DMS 273 treated with DMSO at 0.1 percent for 48 hours (cell line): ENCODE measurements at regions not wholly inside any gene's neighbourhood (a gene's known extent, or its start where the extent isn't known, plus 50 kb on each side); places are given as distances from the start of the nearest gene placed in this dataset.
"Not testable (repeated sequence)": the region's sequence is repeated elsewhere in the genome, so short reads cannot be mapped to it uniquely, and the experiment has no call there.

Source experiments
- DNase-seq: peaks from one replicate; lab custom pipeline; 2025; lab: John Stamatoyannopoulos, UW

DNA sequence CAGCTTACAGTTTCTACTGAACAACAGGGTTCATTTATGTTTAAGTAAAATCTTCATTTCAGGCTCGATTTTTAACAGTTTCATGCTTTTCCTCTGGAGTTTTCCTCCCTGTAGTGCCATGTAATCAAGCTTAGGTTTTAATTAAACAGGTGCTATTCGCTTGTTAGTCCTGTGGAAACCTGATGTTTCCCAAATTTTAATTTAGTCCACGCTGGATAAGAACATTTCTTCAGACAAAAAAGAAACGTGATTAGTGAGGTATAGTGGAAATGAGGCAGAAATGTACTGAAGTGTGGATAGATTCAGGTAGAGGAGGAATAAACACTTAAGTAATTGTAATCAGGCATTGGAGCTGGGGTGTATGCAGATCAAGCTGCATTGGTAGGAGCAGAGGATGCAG, 1217.5 kb downstream of the AACS start:
- DNase-seq, result no peak

DNA sequence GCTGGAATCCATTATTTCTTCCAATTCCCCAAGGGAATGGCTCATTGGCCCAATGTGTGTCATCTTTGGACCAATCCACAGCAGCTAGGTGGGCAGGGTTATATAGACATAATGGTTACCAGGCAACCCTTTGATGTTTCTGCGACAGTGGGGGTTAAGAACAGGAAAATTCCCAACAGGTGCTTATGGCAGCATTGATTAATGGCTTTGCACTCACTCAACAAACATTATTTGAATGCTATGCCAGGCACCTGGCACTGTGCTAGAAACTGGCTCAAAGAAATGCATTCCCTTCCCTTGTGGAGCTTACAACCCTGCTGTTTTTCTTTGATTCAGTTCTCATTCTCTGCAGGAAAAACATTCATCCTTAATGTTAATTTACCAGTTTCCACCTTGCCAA, 1221.0 kb downstream of the AACS start:
- no peak for DNase-seq

DNA sequence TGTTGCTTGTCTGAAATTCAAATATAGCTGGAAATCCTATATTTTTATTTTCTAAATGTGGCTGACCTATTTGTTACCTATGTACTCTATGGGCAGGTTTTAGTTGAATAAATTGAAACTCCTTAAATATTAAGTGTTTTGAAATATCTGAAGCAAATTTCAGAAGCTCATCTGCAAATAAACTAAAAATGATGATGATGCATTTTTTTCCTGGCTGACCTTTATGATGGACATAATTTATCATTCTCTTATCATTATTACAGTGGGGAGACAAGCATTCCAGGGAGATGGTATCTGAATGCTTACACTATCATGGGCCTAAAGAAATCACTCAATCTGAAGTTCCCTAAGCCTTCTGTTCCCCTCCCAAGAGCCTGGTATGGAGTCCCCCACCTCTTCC, 1225.2 kb downstream of the AACS start:
- no peak for DNase-seq

DNA sequence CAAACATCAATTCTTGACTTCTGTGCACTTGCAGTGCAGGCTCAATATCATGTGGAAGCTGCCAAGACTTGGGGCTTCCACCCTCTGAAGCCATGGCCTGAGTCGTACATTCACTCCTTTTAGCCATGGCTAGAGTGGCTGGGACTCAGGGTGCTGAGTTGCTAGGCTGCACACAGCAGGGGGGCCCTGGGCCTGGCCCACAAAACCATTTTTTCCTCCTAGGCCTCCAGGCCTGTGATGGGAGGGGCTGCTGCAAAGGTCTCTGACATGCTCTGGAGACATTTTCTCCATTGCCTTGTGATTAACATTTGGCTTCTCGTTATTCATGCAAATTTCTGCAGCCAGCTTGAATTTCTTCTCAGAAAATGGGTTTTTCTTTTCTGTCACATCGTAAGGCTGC, 1226.8 kb downstream of the AACS start:
- DNase-seq, result not testable (repeated sequence)

DNA sequence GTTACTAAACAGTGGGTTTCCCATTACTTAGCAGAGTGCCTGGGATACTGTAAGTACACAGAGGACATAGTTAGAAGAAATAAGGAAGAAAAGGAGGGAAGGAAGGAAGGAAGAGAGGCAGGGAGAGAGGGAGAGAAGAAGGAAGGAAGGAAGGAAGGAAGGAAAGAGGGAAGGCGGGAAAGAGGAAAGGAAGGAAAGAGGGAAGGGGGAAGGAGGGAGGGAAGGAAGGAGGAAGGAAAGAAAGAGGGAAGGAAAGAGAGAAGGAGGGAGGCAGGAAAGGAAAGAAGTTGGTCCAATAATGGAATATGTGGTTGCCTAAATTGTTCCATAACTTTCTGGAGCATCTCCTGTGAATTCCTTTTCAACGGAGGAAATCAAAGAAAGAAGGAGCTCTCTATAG, 1230.4 kb downstream of the AACS start:
- no peak for DNase-seq

DNA sequence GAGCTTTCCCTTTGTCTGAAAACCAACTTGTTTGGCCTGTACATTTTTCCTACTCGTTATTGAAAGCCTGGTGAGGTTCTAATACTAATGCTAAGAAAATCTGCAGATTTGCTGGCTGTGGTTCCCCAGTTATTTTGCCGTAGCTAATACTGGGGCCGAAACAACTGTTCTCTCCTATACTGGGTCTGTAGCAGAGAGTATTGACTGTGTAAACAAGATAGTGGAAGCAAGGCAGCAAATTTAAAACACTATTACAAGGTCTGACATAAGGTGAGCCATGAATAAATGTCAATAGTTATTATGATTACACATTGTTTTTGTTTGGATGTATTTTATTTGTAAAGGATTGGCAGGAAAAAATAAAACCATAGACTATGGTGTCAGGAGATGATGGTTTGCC, 1244.0 kb downstream of the AACS start:
- no peak for DNase-seq

DNA sequence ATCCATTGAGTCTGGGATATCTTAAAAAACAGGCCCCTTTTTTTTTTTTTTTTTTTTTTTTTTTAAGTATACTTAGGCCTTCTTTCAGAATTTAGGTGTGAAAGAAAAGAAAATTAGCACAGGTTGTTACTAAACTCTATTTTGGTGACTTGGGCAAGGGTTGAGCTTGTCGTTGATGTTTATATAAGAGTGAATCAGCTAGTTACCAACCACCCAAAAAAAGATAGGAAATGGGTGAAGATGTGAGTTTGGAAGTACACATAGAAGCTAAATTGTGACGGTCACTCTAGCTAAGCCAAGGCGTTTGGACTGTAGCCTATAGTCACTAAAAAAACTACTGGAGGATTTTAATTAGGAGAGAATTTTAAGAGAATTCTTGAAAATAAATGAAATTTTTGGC, 1247.2 kb downstream of the AACS start:
- DNase-seq, result no peak

DNA sequence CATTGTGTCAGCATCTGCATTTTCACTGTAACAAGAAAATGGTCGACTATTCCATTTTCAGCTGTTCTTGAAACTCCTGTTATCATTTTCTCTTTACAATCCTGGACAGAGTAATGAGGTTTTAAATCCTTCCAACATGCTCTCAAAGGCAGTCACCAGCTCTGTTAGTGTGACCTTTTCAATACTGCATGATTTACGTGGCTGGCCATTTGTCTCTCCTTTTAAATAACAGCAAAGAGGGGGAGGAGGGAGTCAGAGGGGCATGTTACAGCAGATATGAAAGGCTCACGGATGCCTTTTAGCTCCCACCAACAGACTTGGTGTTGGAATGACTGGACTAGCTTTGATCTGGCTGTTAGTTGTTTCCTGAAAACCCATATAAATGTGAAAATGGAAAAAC, 1251.2 kb downstream of the AACS start:
- no peak for DNase-seq

DNA sequence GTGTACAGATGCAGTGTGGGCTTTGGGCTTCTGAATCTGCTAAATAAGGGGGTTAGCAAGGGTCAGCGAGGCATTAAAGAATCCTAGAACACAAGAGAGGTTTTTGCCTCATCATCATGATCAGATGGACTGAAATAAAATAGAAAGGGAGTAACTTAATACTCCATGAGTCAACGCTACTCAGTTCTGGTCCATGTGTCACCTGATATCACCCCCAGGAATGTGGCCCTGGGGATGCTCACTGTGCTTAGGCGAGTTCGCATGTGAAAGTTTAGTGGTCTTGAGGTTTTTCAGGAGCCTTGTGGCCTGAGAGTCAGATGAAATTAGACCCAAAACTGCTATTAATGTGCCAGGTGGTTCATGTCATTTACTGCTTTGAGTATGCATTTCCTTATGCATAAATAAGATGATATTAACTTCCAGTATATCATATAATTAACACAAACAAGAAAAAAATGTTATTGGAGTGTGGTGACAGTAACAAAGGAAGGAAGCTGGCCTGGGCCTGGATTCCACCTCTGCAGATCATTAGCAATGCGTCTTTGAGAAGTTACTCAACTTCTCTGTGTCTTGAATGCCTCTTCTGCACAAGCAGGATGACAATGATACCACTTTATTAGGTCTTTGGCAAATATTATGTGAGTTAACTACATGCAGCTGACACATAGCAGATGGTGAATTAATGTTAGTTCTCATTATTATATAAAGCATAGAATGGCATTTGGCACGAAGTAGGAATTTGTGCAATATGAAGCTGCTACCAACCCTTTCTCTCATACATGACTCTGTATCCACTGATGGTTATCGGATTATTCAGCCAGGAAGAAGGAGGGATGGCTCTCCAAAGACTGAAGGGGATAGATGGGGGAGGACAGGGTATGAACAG, 1272.6 kb downstream of the AACS start:
- no peak for DNase-seq

DNA sequence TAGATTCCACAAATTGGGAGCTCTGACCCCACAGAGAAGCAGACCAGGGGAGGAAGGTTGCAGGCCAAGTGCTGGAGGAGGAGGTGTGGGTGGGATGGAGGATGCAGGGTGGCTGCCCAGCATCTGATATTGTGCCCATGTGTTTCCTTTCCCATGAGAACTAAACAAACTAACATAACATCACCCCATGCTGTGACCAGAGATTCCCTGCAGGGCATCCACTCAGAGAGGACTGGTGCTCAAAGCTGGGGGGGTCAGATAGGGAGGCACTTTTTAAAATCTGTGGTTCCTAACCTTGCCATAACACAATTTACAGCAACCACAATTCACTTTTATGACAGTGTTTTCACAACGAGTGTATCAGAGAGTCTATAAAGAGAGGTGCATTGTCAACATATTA, 1277.6 kb downstream of the AACS start:
- DNase-seq, result no peak

DNA sequence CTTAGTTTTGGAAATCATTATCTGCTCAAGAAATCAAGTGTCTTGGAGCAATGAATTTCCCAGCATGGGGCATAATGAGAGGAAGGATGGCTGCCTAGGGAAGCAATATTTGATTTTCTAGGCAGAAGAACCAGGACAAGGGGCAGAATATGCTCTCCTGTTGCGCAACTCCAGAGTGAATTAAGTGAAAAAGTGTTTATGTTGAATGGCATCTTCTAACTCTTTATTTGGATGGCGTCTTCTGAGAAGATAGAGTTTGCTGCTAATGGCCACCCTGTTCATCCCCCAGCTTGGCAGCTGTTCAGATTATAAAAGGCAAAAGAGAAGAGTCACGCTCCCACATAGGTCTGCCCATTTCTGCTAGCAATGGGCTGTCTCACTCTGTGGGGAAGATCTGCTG, 1278.1 kb downstream of the AACS start:
- no peak for DNase-seq

DNA sequence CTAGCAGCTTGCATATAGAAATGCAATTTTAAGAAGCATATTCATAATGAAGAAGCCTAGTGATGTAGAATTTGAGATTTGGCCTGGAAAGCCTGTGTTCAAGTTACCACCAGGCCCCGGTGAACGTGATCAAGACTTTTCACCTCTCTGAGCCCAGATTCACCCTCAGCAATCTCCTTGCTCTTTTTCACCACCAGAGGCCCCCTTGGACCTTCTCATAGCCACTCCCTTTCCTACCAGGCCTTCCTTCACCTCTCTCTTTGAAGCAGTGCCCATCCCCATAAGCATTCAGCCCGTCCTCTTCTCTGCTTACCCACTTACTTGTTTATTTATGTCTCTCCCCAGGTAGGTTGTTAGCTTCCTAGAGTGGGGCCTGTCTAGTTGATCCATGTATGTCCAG, 1280.9 kb downstream of the AACS start:
- DNase-seq, result no peak

DNA sequence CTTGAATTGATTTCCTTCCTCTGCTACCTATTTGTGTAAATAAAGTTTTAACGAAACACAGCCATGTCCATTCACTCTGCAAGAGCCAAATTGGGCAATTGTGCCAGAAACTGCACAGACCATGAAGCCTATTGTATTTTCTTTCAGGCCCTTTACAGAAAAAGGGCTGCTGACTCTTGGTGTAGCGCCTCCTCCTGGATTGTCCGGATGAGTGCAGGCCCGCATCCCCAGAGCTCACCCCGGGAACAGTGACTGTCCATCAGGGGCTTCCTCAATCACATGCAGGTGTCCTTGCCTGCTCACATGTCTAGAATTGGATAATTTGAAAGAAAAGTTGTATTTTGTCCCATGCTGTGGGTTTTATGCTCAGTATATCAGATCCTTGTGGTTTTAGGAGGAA, 1282.2 kb downstream of the AACS start:
- DNase-seq, result no peak

DNA sequence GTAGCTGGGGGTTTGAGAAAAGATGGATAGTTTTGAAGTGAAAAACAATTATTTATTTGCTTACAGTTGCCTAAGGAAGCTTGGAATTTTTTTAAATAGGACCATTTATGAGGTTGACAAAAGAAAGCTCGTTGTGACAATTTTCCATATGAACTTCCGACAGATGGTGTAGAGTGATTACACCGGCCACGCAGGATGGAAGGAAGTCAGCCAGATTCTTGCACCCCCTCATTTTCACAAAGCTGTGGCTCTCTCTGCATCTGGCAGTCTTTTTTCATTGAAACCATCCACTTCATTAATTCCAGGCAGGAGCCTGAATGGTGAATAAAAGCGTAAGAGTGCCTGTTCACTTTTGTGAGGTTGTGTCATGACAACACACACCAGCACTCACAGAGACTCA, 1284.1 kb downstream of the AACS start:
- no peak for DNase-seq

DNA sequence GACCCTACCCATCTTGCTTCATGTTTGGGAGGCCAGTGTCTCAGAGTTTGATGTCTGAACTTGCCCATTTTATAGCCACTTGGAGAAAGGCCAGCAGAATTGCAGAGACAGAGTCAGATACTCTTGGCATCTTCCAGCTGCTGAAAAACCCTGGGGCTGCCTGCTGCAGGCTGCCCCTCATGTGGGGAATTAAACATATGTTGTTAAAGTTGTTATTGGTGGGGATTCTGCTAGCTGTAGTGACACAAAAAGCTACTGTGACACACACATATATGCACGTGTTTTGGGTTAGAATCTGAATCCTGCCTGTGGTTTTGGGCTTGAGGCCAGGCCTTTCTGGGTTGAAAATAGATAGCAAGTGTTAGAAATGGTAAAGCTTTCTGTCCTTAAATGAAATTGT, 1288.4 kb downstream of the AACS start:
- no peak for DNase-seq

DNA sequence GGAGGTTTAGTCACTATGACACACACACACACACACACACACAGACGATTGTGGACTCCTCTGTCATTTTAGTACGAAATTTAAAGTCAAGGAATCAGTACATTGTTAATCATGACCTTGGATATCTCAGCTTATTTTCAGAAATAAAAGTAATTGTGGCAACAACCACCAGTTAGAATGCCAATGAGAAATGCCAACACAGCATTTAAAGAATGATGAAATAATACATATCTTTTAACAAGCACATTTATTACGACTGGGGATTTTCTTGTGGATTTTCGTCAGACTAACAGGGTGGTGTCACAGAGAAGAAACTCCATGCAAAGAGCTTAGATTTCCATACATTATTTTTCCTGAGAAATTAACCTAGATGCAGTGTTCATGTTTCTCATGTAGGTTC, 1289.4 kb downstream of the AACS start:
- DNase-seq, result no peak

DNA sequence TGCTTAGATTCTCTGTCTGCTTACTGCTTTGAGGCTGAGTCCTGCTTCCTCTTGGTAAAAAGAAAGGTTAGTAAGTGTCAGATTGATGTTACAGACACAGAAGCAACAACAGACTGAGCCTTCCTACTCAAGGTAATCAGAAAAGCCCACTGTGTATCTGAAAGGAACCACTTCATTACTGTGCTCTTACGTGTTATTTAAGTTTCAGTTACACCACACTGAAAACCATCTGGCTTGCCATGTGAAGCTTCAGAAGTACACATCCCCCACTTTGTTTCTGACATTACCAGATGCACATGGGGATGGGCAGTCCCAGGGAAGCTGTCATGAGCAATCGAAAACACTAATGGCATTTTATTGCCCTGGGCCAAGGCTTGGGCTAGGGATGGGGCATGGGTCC, 1290.1 kb downstream of the AACS start:
- no peak for DNase-seq

DNA sequence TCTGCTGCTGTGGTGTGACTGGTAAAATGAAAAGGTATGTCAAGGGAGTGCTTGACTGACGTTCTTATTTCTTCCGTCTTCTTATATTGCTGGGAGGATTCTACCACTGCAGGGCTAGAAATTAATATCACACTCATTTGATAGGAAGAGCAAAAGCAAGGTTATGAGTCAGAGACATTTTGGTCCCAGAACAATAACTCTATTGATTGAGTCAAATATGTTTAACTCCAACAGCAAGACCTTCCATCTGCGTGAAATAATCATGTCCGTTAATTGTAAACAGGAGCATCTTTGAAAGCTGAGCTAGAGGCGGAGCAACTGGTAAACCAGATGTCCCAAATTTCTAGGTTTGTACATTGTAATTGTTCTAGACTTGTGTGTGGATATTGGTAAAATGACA, 1293.6 kb downstream of the AACS start:
- no peak for DNase-seq

DNA sequence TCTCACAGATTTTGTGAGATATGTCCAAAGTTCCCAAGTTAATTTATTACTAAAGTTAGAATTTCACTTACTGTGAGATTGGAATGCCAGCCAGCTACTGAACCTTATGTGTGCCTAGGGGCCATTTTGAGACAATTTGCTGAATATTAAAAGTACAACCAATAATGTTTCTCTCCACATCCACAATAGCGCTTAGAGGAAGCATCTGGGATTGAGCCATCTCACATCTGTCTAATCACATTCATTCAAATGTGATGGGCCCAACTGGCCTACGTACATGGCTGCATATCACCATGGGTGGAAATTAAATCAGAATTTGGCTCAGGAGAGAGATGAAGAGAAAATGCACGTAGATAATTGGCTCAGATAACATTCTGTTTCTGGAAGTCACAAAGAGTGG, 1294.0 kb downstream of the AACS start:
- no peak for DNase-seq

DNA sequence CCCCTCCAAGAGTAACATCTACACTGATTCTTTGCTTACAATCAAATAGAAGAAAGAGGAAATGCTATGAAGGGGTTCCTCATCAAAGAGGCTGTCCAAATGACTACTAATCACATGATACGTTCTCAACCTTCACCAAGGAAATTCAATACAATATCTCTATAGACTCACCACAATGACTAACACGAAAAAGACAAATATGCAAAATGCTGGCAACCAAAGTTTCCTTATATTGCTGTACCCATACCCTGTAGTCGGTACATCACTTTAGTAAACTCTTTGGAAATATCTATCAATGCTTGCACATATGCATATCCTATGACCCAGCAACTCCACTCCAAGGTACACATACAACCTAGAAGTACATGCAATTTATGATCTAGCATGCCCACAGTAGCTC, 1296.6 kb downstream of the AACS start:
- no peak for DNase-seq

DNA sequence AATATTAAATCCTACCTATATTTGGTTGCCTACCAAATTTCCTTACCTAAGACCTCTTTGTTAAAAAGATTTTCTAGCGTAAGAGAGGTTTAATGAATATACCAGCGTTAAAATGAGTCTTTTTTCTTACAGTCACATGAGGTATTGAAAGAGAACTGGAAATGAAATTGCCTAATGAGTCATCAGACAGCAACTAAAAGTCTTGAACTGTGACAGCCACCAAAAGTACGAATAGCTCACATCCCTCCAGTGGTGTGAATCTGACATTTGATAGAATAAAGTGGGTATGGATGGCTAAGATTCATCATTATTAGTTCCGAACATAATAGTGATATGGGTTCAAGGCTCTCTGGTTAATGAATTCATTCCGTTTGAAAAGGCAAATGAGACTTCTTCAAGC, 1297.3 kb downstream of the AACS start:
- no peak for DNase-seq

DNA sequence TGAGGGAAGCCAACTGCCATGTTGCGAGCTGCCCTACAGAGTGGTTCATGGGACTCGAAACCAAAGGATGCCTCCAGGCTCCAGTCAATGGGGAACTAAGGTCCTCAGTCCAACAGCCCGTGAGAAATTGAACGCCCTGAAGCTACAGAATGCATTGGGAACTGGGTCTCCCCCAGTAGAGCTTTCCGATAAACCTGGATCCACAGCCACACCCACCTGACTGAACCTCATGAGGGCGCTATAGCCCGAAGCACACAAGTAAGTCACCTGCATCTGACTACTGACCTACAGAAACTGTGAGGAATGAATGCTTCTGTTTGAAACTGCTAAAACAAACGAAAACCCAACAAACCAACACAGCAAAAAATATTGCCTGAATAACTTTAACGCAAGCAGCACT, 1297.7 kb downstream of the AACS start:
- DNase-seq, result no peak

DNA sequence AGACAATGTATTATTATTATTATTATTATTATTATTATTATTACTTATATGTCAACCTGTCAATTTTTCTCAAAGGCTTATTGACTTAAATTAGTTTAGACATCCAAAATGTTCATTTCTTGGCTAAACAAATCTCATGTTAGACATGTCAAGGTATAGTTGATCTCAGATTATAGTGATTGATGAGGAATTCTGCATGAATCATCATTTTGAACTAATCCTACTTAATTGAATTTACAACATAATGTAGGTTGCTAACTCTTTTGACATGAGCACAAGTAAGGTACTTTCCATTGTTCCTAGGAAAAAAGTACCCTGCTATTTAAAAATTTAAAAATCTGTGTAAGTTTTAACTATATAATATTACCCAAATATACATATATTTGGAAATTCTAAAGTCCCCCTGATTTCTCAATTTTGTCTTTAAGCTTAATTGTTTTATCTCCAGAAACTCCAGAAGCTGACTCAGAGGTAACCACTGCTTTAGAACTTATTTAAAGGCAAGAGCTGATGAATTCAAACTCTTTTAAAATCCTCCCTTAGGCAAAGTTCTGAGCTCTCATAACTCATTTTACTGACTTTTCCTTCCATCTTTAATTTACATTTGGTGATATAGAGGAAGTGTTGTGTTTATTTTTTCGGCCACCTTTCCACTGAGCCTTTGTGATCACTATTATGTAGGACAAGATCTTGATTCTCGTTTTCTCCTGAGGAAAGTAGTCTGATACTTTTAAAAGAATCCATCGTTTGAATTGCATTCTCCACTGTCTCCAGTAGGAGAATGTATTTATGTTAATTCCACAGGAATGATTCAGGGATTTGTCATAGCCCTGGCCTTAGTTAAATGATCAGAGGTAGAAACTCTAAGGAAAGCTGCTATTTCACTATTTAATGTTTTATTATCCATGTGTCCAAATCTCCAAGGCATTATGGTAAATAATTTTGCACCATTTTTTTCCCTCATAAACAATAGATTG, 1304.5 kb downstream of the AACS start:
- no peak for DNase-seq
